ENCODE measurements at regions not wholly inside any gene's neighbourhood (a gene's known extent, or its start where the extent isn't known, plus 50 kb on each side); places are given as distances from the start of the nearest gene placed in this dataset.
A peak's percentile ranks its signal among the peaks of the same experiment; 100 is the strongest.
"Not testable (repeated sequence)": the region's sequence is repeated elsewhere in the genome, so short reads cannot be mapped to it uniquely, and the experiment has no call there.

DNA sequence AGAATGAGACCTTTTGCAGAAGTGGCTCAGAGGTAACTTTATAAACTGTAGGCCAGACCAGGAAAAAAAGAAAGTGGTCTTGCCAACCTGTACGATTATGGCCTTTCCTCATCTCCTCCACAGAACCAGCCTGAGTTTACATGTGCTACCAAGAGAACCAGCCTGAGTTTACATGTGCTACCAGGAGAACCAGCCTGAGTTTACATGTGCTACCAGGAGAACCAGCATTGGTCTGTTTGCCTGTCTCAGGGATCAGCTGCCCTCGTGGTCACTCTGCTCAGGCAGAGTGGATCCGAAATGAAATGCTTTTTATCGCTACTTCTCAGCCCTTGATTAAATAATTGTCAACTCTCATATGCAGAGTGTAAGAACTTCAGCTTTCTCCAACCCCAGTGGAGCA, 209.9 kb downstream of the SUCLG1 start:
- H3K27ac Mint-ChIP-seq, result no peak overlapping the region
- H3K9me3 Mint-ChIP-seq, result no peaks in the 10 kb centered on the region
- no peaks in the 10 kb centered on the region for H3K36me3 Mint-ChIP-seq
- no peak for ATAC-seq
- no peak for DNase-seq (ENCODE audit: low spot score in 2 of 2)

DNA sequence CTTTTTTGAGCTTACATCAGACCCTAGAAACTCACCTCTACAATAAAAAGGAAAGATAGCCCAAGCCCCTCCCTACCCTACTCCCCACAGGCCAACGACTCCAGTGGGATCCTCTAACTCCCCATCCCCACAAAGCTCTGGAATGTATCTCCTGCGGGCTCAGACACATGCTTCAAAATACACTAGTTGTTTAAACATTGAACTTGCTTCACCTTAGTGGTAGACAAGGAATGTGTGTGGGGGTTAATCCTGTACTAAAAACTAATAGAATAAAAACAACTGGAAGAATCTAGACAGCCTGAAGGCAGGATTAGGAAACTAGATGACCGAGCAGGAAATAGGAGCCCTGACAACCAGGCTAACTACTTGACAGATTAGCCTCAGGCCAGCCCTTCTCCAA, 211.5 kb downstream of the SUCLG1 start:
- DNase-seq (ENCODE audit: low spot score in 2 of 2), result no peak
- no peak for ATAC-seq
- Mint-ChIP-seq H3K27ac (no peak overlapping the region), H3K9me3 (no peaks in the 10 kb centered on the region), H3K36me3 (no peaks in the 10 kb centered on the region)

DNA sequence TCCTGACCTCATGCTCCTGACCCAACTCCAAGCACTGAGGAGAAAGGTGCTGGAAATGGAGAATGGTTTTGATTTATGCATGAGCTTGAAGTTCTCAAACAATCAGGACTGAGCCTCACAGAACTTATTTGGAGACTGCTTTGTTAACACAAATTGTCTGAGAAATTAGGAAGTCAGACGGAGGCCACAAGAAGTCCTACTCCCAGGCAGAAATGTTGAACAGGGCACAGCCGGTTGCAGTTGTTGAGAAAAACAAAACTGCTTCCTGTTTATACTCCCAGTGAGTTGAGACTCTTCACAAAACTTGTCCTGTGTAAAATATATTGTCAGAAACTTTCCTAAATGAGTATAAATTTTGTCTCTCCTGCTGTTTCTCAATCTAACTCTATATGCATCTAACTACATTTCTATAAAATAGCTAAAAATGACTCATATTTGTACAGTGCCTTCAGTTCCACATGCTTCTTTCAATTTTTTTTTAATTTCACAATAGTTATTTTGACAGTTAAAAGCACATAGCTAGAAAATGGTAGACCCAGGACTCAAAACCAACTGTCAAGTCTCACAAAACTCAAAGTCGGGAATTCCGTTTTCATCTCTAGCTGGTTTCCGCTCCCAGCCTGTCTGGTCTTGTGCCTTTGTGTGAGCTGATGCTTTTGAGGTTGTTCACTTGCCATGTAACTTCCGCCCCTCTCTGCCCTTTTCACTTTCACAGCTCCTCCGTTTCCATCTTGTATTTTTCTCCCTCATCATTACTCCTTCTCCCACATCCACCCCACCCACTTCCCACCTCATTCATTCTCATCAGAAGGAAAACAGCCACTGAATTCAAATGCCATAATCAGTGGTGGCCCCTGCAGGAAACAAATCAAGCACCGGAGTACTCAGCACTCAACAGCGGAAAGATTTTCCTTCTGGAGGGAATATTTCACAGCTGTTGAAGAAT, 215.0 kb downstream of the SUCLG1 start:
- H3K27ac Mint-ChIP-seq, result no peak overlapping the region
- no peak for DNase-seq (ENCODE audit: low spot score in 2 of 2)

DNA sequence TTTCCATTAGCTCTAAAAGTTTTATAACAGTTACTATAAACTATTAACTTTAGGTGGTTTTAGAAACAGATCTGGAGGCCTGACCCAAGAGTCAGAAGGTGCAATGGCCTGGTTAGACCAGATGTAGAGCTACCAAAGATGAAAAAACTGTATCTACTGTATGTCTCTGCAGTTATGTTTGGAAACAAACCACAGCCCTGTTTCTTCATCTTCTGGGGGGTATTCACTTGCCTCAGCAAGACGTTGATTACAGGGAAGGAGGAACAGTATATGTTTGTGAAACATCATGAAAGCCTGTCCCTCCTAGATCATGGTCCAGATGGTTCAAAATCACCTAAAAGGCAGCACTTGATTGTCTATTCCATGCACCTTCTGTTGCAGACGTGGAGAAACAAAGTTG, 220.2 kb downstream of the SUCLG1 start:
- H3K36me3 Mint-ChIP-seq, result no peaks in the 10 kb centered on the region
- DNase-seq (ENCODE audit: low spot score in 2 of 2), result no peak
- no peaks in the 10 kb centered on the region for H3K9me3 Mint-ChIP-seq
- no peak for ATAC-seq
- no peak overlapping the region for H3K27ac Mint-ChIP-seq

More for the DNA sequence above, 215.0 kb downstream of the SUCLG1 start:
- no peaks in the 10 kb centered on the region for H3K36me3 Mint-ChIP-seq
- no peaks in the 10 kb centered on the region for H3K9me3 Mint-ChIP-seq
- ATAC-seq, result no peak

DNA sequence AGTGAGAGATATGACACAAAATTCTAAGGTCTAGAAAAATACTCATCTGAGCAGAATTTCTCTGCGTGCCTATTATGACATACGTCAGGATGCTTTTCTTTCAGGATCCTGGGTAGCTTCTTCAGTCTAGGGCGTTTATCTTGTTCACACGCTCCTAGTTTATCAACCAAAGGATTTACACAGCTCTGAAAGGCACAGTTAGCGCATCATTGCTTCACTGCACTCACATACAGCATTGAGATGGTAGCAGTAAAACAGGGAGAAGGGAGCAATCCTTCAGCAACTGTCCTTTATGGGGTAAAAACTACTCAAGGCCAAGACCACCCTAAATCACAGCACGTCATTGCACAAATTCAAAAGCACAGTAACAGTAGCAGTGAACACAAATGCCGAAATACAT, 222.8 kb downstream of the SUCLG1 start:
- DNase-seq (ENCODE audit: low spot score in 2 of 2), result no peak
- H3K27ac Mint-ChIP-seq, result no peak overlapping the region
- H3K36me3 Mint-ChIP-seq, result no peaks in the 10 kb centered on the region
- ATAC-seq, result no peak
- no peaks in the 10 kb centered on the region for H3K9me3 Mint-ChIP-seq

DNA sequence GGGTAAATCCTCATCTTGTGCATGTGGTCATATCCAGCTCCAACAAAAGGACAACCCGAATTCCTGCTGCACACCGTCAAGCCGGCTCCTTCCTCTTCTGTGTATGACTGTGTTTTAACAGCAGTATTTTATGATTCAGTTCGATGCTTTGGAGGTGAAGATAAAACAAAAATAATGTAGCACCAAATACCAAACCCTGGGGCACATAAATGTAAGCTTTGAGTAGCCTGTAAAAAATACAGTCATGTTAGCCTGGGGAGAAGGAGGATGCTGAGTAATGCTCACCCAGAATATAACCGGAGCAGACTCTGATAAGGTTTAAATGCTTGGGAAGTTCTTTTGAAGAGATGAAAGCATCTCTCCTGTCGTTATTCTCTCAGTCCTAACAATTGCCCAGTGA, 225.0 kb downstream of the SUCLG1 start:
- H3K9me3 Mint-ChIP-seq, result no peaks in the 10 kb centered on the region
- DNase-seq (ENCODE audit: low spot score in 2 of 2) (no peak), ATAC-seq (no peak)
- no peak overlapping the region for H3K27ac Mint-ChIP-seq
- H3K36me3 Mint-ChIP-seq, result no peaks in the 10 kb centered on the region

DNA sequence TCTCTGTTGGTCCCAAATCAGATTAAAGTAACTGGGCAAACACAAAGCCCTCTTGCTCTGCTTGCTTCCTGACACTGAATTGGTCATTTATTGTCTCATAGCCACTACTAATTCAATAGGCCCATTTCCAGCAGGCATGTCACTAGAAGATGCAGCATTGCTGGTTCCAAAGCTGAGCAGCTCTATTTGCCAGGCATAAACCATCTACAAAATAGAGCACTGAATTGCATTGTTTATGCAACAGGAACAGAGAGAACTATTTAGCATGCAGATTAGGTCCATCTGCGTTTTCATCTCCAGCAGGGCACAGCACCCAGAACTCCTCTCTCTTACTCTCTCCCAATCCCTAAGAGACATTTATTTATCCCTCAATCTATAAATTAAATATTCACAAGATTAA, 227.6 kb downstream of the SUCLG1 start:
- DNase-seq (ENCODE audit: low spot score in 2 of 2) (no peak), ATAC-seq (no peak)
- Mint-ChIP-seq H3K9me3 (peaks cover 5 to 6% of the 10 kb centered on the region in 2 donors), H3K36me3 (peaks cover 0 to 6% of the 10 kb centered on the region in 2 donors), H3K27ac (no peak overlapping the region)

DNA sequence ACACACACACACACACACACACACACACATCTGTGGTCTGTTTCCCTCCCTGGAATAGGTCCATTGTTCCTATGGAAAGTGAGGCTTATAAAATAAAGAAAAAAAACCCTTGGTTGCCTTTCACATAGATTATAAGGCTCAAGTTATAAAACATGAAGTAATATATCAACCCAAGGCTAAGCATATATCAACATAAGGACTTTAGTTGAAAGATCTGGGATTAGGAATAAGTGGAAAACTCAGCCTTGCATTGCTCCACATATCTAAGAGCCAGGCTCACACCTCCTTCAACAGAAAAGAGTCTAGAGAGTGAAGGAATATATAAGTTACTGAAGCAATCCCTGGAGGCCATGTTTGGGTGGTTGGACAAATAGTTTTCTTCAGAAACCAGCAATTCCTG, 235.0 kb downstream of the SUCLG1 start:
- peaks cover 6 to 11% of the 10 kb centered on the region in 2 donors for H3K36me3 Mint-ChIP-seq
- peaks cover 12% of the 10 kb centered on the region in 2 donors for H3K9me3 Mint-ChIP-seq
- no peak for ATAC-seq
- H3K27ac Mint-ChIP-seq, result no peak overlapping the region
- no peak for DNase-seq (ENCODE audit: low spot score in 2 of 2)

DNA sequence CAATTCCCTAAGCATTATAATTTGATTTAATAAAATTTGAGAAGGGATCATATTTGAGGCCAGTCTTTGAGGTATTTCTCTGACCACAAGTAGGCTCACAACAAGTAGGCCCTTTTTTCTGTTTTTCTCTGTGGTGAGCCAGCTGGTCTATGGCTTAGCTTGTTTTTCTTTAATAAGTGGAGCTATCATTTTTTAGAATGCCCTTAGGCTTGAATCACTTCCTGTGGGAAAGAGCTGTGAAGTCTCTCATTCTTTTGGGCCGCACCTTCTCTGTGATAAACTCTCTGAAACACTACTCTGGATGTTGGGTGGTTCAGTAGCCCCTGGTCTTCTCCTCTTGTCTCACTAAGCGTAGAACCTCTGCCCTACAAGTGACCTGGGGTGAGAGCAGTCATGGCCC, 235.9 kb downstream of the SUCLG1 start:
- Mint-ChIP-seq H3K27ac (no peak overlapping the region), H3K9me3 (peaks cover 12% of the 10 kb centered on the region in 2 donors), H3K36me3 (peaks cover 6 to 11% of the 10 kb centered on the region in 2 donors)
- DNase-seq (ENCODE audit: low spot score in 2 of 2) (no peak), ATAC-seq (no peak)

DNA sequence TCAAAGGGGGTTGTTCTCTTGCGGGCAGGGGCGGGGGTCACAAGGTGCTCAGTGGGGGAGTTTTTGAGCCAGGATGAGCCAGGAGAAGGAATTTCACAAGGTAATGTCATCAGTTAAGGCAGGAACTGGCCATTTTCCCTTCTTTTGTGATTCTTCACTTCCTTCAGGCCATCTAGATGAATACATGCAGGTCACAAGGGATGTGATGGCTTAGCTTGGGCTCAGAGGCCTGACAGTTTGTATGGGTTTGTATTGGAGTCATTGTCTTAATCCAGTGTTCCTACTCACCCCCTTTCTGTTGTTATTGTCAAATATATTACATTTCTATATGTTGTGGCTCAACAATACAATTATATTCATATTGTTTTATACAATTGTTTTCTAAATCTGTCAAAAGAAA, 238.0 kb downstream of the SUCLG1 start:
- DNase-seq (ENCODE audit: low spot score in 2 of 2); ATAC-seq; H3K36me3 Mint-ChIP-seq; H3K9me3 Mint-ChIP-seq: not testable (repeated sequence)
- H3K27ac Mint-ChIP-seq, result peak overlapping the region in 1 of 2 donors; percentile 72

DNA sequence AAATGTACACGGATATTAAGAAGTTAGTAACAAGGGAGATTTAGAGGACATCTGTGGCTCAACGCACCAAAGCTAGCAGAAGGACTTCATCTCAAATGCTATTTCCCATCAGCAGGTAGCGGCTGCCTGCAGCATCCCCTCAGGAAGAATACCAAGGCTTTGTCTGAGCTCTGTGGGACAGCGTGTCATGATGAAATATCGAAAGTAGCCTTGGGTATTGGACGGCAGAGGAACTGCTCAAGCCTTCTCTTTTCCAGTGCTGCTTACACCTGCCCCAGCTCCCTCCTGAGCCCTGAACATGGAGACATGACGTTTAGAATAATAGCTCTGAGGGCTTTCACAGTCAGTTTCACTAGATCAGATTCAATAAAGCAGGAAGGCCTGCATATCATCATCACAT, 241.6 kb downstream of the SUCLG1 start:
- Mint-ChIP-seq H3K36me3 (no peaks in the 10 kb centered on the region), H3K27ac (no peak overlapping the region), H3K9me3 (no peaks in the 10 kb centered on the region)
- ATAC-seq (no peak), DNase-seq (ENCODE audit: low spot score in 2 of 2) (no peak)

DNA sequence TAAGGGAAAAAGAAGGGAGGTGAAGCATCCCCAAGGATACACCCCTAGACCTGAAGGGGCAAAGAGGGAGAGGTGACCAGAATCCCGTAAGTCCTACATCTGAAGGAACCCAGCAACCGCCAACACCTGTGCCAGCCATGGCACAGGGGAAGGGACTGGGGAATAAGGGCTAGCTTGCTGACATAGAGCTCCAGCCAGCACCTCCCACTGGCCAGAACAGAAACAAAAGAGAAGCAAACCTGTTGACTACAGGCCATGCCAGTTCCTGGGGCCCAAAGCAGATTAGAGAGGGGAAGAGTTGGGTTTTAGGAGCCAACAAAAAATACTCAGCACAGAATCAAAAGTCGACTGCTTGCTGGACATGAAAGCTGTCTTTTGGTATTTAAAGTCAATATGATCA, 244.6 kb downstream of the SUCLG1 start:
- Mint-ChIP-seq H3K36me3 (no peaks in the 10 kb centered on the region), H3K27ac (no peak overlapping the region), H3K9me3 (no peaks in the 10 kb centered on the region)
- ATAC-seq (no peak), DNase-seq (ENCODE audit: low spot score in 2 of 2) (no peak)

DNA sequence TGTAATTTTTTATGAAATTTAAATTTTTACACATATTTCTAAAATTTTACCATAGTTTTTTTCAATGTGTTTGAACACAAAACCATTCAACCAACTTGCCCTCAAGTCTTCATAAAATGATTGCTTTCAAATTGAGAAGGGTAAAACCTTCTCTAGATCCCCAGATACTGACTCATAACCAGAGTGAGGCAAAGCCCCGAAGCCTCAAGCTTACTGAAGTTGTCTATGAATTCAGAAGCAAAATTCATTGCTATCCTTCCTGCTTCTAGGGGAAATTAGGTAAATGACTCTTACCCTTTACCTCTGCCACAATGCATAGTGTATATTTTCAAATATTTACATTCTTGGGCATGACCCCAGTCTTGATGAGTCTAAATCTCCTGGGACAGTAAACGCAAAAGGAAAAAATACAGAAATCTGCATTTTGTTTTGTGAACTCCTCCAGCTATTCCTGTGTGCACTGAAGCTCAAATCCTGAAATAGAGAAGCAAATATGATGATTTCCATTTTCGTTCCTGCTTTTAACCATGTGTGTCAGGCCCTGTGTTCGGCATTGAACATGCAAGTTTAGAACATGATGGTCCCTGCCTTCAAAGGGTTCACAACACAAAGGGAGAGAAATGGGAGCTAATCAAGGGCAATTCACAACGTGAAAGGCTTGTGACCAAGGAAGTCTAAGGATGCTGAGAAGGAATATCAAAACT, 246.3 kb downstream of the SUCLG1 start:
- no peak overlapping the region for H3K27ac Mint-ChIP-seq
- no peaks in the 10 kb centered on the region for H3K9me3 Mint-ChIP-seq
- DNase-seq (ENCODE audit: low spot score in 2 of 2) (no peak), ATAC-seq (no peak)
- H3K36me3 Mint-ChIP-seq, result no peaks in the 10 kb centered on the region

DNA sequence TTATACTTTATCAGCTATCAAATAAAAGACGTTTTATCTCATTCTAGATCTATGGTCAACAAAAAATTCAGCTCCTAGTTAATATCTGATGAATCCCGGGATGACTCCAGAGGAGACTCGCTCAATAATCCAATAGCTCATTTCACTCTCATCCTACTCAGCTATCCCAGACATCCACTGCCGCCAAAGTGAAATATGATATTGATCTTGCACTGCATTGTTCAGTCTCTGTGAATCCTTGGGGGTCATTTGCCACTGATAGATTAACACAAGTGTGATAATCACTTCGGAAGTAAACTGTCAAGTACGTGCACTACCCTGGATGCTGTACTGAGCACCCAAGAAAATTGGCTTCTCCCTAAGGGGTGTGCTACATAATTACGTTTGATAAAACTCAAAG, 249.1 kb downstream of the SUCLG1 start:
- no peak for ATAC-seq
- no peaks in the 10 kb centered on the region for H3K9me3 Mint-ChIP-seq
- H3K27ac Mint-ChIP-seq, result no peak overlapping the region
- H3K36me3 Mint-ChIP-seq, result no peaks in the 10 kb centered on the region
- no peak for DNase-seq (ENCODE audit: low spot score in 2 of 2)

DNA sequence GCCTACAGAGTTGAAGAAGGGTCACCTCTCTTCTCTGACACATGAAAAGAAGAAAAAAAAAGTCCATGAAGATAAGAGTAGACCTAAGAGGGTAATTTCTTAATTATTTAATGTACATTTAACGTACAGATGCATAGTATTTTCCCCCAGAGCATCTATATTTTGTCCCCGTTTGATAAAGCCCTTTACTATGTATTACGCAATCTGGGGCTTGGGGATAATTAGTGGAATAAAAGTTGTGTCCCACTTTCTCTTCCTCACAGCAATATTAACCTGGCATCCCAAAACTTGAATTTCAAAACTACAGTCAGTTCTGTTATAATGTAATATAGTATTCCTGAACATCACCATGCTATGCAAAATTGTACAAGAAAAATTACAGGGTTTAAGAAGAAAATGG, 254.1 kb downstream of the SUCLG1 start:
- Mint-ChIP-seq H3K9me3 (peaks cover 0 to under 1% of the 10 kb centered on the region in 2 donors), H3K36me3 (no peaks in the 10 kb centered on the region), H3K27ac (no peak overlapping the region)
- ATAC-seq, result no peak
- DNase-seq (ENCODE audit: low spot score in 2 of 2), result no peak

DNA sequence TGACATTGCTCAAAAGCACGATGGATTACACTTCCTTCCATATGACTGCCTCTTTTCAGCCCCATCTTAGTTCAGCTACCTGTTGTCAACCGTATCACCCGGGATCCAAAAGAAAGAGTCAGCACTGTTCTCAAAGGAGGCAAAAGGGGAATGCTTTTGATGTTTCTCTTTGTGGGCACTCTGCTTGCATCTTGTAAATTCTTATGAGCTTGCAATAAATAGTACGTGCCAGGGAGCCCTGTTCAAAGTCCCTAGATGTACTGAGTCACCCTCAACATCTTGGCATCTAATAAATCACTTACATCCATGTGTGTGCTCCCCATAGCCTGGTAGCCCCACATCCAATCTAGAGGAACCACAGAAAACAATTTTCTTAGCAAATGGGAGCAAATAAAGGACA, 256.9 kb downstream of the SUCLG1 start:
- no peaks in the 10 kb centered on the region for H3K36me3 Mint-ChIP-seq
- H3K9me3 Mint-ChIP-seq, result peaks cover 3 to 4% of the 10 kb centered on the region in 2 donors
- H3K27ac Mint-ChIP-seq, result no peak overlapping the region
- no peak for ATAC-seq
- no peak for DNase-seq (ENCODE audit: low spot score in 2 of 2)

DNA sequence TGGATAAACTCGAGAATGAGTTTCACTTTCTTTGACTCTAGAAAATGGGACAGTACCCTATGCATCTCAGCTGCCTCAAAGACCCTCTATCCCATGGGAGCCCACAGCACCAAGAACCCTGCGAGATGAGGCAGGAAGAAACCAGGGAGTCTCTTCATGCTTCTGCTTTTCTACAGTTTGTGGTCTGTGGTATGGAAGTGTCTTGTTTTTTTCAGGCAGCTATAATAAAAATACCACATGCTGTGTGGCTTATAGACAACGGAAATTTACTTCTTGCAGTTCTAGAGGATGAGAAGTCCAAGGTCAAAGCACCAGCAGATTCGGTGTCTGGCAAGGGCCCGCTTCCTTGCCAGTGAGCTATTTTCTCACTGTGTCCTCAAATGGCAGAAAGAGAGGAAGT, 257.9 kb downstream of the SUCLG1 start:
- DNase-seq (ENCODE audit: low spot score in 2 of 2) (no peak), ATAC-seq (no peak)
- H3K27ac Mint-ChIP-seq, result no peak overlapping the region
- H3K9me3 Mint-ChIP-seq, result peaks cover 3 to 4% of the 10 kb centered on the region in 2 donors
- H3K36me3 Mint-ChIP-seq, result no peaks in the 10 kb centered on the region

DNA sequence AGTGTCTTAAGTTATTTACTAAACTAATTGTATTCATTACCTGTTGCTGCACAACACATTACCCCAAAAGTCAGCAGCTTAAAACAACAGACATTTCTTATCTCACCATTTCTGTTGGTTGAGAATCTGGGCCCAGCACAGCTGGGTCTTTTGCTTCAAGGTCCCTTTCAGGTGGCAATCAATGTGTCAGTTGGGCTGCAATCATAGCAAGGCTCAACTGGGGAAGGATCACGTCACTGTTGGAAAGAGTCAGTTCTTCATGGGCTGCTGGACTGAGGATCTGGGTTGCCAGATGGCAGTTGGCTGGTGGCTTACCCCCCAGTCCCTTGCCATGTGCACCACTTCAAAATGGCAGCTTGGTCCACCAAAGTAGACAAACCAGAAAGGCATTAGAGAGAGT, 261.2 kb downstream of the SUCLG1 start:
- DNase-seq (ENCODE audit: low spot score in 2 of 2), result no peak

More for the DNA sequence above, 261.2 kb downstream of the SUCLG1 start:
- Mint-ChIP-seq H3K36me3 (no peaks in the 10 kb centered on the region), H3K27ac (no peak overlapping the region), H3K9me3 (peaks cover 3 to 4% of the 10 kb centered on the region in 2 donors)
- peak; percentile 24 to 49 for ATAC-seq

All from activated naive CD4-positive, alpha-beta T cell treated with anti-CD3 and anti-CD28 coated beads, Interleukin-2, amount 50 U/mL, for 72 hours (primary cell).